Daoy (cell line): ENCODE measurements at regions not wholly inside any gene's neighbourhood (a gene's known extent, or its start where the extent isn't known, plus 50 kb on each side); places are given as distances from the start of the nearest gene placed in this dataset.

Experiments used
- DNase-seq: peaks from one replicate; pipeline ENCODE4 v3.0.0-alpha.2; 2015; ENCODE audit warnings: low read depth

GRCh38 chr4:17336524-17336961 lies 175.3 kb downstream of the QDPR start:
- peak; percentile 2 for DNase-seq

GRCh38 chr4:17336069-17336468 lies 175.8 kb downstream of the QDPR start:
- DNase-seq: no peak

GRCh38 chr4:17335371-17335770 lies 176.5 kb downstream of the QDPR start:
- no peak for DNase-seq

GRCh38 chr4:17332478-17332877 lies 179.4 kb downstream of the QDPR start:
- no peak for DNase-seq

- DNase-seq: no peak
Observed at GRCh38 chr4:17329046-17329445, 182.8 kb downstream of the QDPR start.

GRCh38 chr4:17328141-17328815 lies 183.6 kb downstream of the QDPR start:
- no peak for DNase-seq

GRCh38 chr4:17327591-17327990 lies 184.3 kb downstream of the QDPR start:
- DNase-seq: no peak

GRCh38 chr4:17326756-17327155 lies 185.1 kb downstream of the QDPR start:
- DNase-seq: no peak

GRCh38 chr4:17325098-17325497 lies 186.8 kb downstream of the QDPR start:
- DNase-seq: no peak

GRCh38 chr4:17324386-17324830 lies 187.5 kb downstream of the QDPR start:
- DNase-seq: no peak

GRCh38 chr4:17323554-17324385 lies 188.1 kb downstream of the QDPR start:
- no peak for DNase-seq

- no peak for DNase-seq
Observed at GRCh38 chr4:17322514-17322913, 189.4 kb downstream of the QDPR start.

- no peak for DNase-seq
Observed at GRCh38 chr4:17320046-17320445, 191.8 kb downstream of the QDPR start.

GRCh38 chr4:17317526-17317925 lies 194.4 kb downstream of the QDPR start:
- DNase-seq: no peak

GRCh38 chr4:17316566-17316965 lies 195.3 kb downstream of the QDPR start:
- DNase-seq: no peak

- DNase-seq: no peak
Observed at GRCh38 chr4:17315459-17315858, 196.4 kb downstream of the QDPR start.

- no peak for DNase-seq
Observed at GRCh38 chr4:17313194-17313593, 198.7 kb downstream of the QDPR start.

- no peak for DNase-seq
Observed at GRCh38 chr4:17310269-17310652, 201.6 kb downstream of the QDPR start.

GRCh38 chr4:17309567-17310268 lies 202.2 kb downstream of the QDPR start:
- DNase-seq: no peak

- DNase-seq: no peak
Observed at GRCh38 chr4:17301869-17302268, 210.0 kb downstream of the QDPR start.

- no peak for DNase-seq
Observed at GRCh38 chr4:17301266-17301665, 210.6 kb downstream of the QDPR start.
